ENCODE measurements at regions not wholly inside any gene's neighbourhood (a gene's known extent, or its start where the extent isn't known, plus 50 kb on each side); places are given as distances from the start of the nearest gene placed in this dataset.

DNA sequence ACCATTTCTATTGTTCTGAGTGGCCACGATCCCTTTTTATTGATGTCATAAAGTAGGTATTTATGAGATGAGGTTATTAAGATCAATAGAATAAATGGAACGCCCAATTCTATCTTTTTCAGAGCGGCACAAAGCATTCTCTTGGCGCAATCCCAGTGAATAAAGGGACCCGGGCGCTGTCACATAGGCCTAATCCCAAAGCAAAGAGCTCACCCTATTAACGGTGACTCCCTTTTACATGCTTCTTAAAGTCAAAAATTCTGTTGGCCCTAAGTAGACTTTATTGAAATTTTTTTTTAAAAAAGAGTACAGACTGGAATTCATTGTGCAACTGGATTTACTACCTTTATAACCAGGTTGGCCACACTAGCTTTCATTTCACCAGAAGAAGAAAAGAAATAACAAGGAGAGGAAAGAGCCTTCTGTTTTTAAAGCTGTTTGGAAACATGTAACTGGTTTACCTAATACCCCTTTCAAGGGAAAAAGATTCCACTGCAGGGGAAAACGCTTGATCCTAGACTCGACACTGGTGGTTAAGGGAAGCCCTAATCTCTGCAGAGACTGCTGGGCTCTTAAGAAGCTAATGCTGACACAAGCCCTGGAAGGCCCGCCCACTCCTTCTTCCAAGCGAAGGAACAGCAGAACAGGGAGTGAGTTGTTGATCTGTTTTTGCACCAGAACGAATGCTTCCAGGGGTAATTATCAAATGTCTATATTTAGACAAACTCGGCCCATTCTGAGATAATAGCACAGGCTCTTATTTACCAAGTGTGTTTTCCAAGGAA is 381.2 kb downstream of the BCL11B start:
- DNase-seq, result no peak

DNA sequence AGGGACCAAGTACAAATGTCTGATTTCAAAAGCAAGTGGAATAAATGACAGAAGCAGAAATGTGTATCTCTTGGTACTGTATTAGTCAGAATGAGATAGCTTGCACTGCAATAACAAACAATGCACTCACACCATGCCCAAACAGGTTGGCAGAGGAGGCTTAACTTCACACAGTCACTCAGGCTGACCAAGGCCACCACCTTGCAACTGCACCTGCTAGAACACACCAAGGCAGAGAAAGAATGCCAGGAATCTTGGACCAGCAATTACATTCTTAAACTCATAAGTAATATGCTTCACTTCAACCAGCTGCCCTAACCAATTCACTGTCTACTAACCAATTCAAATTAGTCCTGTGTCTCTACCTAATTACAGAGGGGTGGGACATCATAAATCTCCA is 378.3 kb downstream of the BCL11B start:
- DNase-seq, result no peak

DNA sequence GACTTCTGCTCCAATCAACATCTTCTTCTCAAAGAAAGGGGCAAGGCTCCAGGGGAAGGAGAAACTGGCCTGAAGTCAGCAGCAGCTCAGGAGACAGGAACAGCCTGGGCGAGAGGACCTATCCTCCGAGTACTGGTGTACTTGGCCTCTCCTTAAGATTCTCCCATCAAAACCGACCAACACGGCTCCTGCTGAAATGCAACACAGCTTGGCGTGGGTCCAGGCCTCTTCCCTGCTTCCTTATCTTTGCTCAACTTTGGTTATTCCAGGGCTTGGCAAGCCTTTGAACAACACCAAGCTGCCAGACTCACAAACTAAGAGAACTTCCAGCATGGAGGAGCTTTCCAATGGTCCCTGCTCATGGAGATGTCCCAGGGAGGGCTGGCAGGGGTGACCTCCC is 377.4 kb downstream of the BCL11B start:
- DNase-seq, result no peak

DNA sequence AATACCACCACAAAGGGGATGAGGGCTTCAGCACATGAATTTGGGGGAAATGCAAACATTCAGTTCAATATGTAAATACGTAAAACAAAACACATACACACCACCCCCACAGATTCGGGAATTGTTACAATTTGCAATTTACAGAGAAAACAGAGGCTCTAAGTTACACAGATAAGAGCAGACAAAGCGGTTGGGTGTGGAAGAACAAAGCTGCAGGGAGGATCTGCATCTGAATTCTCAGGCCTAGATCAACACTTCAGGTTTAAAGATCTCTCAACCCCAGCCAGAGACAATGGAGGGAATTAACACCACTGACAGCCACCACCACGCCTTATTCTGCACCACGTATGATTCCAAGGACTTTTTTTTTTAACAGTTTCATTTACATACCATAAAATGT is 375.5 kb downstream of the BCL11B start:
- no peak for DNase-seq

DNA sequence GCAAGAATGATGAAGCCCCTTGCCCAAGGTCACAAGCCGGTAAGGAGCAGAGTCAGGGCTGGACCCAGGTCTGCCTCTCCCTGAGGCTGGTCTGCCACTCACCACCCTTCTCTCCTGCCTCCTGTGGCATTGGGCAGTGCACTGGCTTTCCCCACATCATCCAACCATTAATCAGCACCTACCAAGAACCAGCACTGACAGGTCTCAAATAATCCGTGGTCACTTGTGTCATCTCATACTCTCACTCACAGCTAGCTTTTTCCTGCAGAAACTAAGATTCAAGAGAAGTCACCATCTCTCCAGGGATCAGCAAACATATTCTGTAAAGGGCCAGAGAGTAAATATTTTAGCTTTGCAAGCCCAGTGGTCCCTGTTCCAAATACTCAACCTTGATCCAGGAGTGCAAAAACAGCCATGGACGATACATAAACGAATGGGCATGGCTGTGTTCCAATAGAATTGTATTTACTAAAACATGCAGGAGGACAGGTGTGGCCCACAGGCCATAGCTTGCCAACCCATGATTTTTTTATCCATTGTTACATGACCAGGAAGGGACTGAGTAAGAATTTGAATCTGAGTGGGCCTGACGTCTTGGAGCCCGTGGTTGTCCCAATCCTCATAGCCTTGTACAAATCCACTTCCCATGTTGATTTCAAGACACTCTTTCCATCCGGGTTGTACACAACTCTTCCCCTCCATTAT is 374.2 kb downstream of the BCL11B start:
- no peak for DNase-seq

DNA sequence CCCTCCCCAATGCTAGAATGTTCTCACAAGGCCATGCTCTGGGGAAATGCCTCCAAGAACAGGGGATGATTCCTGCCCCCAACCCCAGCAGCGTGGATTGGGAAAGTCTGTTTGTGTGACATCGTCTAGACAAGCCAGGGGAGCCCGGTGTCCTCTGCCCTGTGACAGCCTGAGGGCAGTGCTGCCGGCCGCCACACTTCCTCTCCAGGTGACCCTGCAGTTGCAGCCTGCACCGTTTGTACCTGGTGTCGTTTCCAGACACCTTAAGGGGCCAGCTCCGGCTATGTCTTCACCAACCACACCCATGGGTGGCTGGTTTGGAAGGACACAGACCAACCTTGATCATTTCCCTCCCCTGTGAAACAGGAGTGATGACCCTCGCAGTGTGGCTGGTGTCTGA is 372.6 kb downstream of the BCL11B start:
- DNase-seq, result no peak

DNA sequence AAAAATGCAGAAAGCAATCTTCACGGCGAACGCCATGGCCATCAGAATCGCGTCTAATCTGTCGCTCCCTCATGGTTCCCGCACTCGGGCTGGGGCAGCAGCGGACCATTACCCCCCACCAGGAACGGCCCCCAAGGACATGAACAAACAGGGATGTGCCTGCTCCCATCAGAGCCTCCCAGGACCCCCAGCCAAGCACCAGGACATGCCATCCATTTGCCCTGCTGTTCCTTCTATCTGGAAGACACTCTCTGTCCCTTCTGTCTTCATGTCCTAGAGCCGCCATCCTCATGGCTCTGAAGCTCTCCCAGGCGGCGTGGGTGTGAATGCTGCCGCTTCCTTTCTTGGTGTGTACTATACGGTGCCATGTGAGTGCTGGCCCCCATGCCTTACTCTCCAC is 371.8 kb downstream of the BCL11B start:
- no peak for DNase-seq

DNA sequence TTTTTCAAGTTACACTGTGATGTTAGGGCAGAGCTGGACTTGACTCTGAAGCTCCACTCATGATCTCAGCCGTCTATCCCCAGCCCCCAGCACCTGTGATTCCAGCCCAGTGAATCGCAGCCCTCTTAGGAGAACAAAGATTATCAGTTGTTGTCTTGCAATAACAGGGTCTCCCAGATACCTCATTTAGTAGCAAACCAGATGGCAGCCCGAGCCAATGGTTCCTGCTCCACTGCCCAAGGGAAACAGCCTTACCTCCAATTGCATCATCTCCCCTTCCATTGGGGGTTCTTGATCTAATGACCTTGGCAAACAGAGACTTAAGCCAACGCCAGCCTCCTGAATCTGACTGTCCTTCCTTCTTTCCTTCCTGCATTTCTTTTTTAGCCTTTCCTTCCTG is 371.2 kb downstream of the BCL11B start:
- no peak for DNase-seq

DNA sequence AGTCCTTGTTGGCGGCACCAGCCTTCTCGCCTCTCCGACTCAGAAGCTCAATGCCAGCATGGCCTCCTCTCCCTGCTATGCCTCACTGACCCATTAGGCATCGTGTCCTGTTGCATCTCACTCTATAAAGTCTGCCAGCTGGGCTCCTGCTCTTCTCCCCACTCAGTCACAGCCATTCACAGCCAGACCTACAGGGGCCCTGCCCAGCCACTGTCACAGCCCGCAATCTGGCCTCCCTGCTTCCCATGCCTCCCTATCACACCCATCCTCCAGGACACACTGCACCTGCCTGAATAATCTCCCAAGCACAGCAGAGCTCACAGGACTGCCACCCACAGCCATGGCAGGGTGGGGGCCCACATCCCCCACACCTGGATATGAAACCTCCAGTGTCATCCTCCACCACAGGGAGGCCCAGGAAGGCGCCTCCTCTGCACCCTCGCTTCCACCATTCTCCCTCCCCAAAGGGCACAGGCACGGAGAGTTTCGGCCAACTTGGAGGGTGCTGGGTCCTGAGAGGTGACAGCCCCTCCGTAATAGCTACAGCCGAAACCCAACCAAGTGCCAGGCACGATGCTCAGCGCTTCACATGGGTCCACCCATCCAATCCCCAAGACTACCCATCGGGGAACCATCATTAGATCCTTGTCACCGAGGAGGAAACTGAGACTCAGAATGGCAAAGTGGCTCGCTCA is 370.3 kb downstream of the BCL11B start:
- DNase-seq, result no peak

DNA sequence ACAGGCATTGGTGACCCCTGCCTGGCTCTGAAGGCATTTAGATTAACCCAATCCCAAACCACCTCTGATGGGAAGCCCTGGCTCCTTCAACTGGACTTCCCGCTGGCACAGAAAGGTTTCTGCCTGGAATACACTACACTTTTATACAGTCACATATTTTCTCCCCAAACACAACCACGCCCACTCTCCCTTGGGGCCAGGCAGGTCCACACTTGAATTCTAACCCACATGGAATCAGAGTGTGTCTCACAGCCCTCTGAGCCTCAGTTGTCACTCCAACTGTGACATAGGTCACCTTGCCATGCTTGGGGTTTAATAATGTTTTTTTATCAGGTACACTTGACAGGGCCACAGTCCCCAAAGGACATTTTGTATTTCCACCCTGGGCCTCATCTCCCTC is 368.6 kb downstream of the BCL11B start:
- DNase-seq, result no peak

DNA sequence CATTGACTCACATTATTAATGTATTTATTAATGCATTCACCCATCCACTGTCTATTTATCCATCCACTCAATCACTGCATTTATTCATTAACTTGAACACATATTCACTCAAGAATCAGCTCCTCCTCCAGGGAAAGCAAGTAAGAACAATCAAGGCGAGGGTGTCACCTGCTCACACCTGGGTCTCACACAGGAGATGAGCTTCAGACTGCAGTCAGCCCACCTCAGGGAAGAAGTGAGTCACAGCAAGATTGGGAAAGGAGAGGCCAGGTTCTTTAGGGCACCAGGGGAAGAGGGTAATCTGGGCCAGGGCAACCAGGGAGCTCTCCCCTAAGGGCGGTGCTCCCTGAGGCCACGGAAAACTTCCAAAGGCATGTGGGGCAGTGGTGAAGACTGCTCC is 367.3 kb downstream of the BCL11B start:
- DNase-seq, result no peak

DNA sequence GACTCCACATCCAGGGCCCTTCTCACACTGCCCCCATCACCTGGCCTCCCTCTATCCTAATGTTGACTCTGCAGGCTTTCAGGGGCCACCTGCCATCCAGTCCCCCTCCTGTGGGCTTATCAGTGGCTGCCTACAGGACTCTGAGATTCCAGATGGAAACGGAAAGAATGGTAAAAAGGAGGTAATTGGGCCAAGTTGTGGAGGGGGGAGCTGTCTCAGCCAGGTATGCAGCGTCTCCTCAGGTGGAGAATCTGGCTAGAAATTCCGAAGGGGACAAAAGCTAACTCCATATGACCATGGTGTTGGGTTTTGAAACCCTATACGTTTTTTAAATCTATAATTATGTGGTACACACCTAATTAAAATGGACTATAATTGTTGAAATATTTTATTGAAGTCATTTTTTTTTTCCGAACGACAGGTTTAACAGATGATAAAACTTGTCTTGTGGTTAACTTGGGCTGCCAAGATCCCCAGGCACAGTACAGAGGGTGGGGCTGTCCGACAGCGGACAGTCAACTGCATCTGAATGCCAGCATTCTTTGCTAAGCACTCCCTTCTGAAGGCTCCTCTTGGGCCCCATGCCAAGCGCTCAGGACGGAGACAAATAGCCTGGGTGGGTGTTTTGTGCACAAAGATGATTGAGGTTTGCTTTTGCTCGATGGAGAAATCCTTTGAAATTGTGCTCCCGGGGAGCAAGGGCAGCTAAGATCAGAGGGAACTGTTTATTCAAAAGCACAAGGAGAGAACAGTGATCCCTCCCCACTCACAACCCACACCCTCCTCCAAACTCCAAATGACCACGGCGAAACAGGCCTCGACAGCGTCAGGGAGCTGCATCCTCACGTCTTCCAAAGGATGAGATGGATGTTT is 365.6 kb downstream of the BCL11B start:
- no peak for DNase-seq

DNA sequence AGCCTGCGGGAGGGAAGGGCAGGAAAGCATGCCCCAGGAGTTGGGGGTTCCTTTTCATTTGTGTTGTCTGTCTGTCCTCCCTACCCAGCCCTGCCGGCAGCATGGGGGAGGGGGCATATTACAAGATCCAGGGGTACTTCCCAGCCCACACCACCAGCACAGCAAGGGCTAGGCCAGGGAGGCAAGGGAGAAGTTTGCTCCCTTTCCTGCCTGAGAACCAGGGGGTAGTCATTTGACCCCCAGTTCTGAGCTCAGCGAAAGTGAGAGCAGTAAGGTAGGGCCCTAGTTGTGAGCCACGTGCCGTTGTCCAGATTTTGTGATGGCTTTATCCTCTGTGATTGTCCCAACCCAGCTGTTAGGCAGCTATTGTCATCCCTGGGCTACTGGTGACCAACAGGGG is 364.7 kb downstream of the BCL11B start:
- no peak for DNase-seq

DNA sequence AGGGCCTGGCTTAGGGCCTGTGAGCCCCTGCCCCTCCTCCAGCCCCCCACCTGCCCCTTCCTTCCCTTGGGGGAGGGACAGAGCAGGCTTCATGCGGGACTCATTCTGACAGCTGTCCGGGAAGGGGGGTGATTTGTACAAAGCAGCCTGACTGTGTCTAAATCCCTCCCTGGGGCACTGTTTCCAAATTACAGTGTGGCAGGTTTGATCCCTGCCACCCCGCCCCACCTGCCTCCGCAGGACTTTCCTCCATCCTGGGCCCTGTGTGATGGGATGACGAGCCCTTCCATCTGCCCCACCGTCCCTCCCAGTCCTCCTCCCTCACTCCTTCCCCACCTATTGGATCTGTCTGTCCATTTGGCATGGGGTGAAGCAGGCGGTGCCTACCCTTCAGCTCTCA is 363.9 kb downstream of the BCL11B start:
- DNase-seq, result no peak

DNA sequence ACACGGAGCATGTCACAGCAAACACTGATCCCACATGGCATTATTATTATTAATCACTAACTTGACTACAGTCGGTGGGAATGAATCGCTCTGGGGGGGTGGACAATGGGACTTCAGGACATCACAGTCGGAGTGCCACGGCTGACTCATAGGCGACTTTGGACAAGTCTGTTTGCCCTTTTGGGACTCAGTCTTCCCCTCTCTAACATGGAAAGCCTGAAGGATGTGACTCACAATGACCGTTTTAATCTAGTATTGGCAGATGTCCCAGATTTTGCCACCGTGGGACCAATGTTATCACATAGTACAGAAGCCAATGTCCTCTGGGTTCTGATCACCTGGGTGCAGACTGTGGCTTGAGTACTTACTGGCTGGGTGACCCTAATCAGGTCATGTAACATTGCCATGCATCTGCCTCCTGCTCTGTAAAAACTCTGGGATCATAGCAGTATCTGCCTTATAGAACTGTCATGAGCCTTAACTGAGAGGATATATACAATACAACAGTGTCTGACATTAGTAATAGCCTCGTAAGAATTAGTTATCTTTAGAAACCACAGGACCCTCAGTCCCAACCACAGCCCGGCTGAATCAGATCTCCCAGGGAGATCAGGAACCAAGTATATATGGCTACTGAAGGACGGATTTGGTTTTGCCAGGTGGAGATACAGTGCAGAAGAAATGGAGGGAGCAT is 362.6 kb downstream of the BCL11B start:
- no peak for DNase-seq

DNA sequence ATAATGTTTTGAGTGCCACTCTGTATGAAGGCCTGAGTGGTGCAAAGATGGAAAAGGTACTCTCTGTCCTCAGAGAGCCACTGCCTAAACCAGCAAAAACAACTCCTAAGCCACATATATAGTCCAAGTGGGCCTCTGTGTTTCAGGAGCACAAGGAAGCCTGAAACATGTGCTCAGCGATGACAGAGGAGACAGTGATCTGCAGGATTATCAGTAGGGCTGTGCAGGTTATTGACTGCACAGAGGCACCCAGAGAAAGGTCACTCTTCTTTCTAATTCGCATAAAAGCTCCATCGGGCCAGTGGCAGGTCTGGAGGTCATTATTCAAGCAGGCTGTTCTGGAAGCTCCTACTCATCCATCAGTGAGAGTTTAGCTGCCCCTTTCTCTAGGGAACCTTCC is 361.9 kb downstream of the BCL11B start:
- no peak for DNase-seq

DNA sequence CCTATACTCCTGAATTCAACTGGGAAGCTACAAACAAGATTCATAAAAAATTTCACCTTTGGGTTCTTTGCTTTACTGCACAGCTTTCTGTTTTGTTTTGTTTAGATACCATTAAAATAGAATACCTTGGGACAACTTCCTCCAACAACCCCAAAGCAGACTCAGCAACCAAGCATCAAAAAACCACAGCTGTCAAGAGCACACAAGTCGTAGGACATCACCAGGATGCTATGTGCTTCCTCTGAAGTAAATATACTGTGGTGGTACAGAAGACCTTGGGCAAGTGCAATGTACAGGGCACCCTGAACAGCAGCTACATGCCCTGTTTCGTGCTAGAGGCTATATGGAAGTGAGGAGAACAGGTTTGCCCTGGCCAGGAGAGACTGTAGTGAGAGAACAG is 359.3 kb downstream of the BCL11B start:
- DNase-seq, result no peak

DNA sequence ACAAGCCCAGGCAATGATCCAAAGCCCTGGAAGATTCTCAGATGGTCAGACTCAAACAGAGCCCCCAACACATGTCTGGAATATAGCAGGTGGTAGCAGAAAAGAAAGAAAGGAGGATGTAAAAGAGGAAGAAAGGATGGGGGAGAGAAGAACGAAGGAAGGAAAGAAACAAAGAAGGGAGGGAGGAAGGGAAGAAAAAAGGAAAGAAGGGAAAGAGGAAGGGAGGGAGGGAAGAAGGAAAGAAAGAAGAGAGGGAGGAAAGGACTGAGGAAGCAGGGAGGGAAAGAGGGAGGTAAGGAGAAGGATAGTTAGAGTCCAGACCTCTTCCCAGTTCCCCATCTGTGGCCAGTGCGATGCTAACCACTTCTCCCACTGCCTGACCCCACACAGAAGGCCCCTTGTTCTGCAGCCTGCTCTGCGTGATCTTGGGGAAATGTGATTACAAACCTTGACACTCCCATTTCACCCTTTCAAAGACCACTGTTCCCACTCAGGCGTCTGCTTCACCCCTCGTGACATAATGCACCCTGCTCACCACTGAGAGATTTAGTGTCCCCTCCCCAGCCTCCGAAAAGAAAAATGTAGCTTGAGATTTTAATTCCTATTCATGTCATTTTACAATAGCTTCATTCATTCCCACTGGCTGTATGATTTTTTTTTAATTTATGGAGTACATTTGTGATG is 357.9 kb downstream of the BCL11B start:
- DNase-seq, result no peak

DNA sequence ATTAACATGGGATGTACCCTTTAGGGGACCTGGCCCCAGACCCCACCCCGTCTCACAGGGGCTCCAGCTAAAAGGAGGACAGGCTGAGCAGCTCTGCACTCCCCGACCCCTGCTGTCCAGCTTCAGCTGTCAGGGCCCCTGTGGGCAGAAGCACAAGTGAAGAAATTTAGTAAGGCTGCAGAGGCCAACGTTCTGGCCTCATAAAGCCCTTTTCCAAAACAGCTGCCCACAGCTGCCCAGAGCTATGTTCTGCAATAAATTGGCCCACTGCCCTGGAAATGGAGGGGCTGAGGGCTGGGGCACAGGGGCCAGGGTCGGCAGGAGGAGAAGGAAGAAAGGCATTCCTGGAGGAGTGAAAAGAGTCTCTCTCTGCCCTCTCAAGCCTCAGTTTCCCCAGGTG is 357.1 kb downstream of the BCL11B start:
- no peak for DNase-seq

DNA sequence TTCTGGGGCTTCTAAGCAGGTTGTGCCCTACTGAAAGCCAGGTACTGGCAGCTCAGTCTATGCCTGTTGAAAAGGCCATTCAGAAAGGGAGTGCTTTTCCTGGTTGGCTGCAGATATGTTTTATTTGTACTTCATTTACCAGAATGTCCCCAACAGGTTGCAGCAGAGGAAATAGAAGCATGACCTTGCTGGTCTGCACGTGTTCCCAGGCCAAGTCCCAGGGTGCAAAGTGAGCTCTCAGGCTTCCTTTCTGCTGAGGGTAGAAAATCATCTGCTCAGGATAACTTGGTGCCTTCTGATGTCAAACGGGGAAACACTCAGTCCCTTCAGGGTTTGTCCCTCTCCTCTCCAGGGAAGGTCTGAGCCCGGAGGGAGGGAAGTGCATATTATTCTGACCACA is 356.4 kb downstream of the BCL11B start:
- no peak for DNase-seq

DNA sequence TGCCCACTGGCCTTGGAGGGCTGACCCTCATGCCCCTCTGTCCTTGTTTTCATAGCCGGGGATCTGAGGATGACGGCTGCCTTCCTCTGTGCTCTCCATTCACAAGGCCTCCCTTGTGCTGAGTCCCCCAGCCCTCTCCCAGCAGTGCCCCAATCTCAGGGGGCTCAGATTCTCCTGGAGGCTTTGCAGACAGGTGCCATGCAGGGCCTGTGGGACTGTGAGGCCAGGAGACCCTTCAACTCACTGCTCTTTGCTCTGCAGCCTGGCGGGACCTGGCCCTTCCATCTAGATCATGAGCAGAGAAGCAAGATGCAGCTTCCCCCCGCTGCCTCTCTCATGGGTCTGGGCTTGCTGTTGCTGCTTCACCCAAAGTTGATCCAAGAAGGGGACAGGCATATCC is 356.0 kb downstream of the BCL11B start:
- no peak for DNase-seq

DNA sequence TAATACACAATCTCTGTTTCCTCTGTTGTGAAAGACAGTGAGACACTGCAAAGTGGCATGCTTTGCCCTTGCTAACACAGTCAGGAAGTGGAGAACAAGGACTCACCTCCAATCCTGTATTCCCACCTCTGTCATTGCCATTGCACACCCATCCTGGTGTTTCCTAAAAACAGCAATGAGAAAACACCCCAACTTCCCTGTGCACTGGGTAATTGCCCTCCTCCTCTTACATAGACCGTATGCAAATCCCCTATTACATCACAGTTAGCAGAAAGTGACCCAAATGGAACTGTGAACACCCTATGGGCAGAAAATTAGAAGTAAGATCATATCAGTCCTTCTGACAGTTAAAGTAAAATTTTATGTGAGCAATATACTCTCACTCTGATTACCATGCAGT is 355.5 kb downstream of the BCL11B start:
- no peak for DNase-seq

Measured in Kasumi-1 (cell line).